OCI-M1 (cell line): ENCODE measurements at regions not wholly inside any gene's neighbourhood (a gene's known extent, or its start where the extent isn't known, plus 50 kb on each side); places are given as distances from the start of the nearest gene placed in this dataset.
"Not testable (repeated sequence)": the region's sequence is repeated elsewhere in the genome, so short reads cannot be mapped to it uniquely, and the experiment has no call there.

Experiments used
- DNase-seq: peaks from one replicate; lab custom pipeline; 2025; lab: John Stamatoyannopoulos, UW

- DNase-seq: no peak
These were observed 108.0 kb upstream of the MTAP start for GRCh38 chr9:21694424-21694823.

GRCh38 chr9:21695443-21695842 is 107.0 kb upstream of the MTAP start:
- DNase-seq: no peak

- DNase-seq: no peak
These were observed 106.5 kb upstream of the MTAP start for GRCh38 chr9:21695874-21696341.

GRCh38 chr9:21696411-21696871 is 106.0 kb upstream of the MTAP start:
- DNase-seq: no peak

- DNase-seq: no peak
These were observed 94.2 kb upstream of the MTAP start for GRCh38 chr9:21708260-21708711.

- no peak for DNase-seq
These were observed 93.6 kb upstream of the MTAP start for GRCh38 chr9:21708856-21709255.

- peak; percentile 75 for DNase-seq
These were observed 92.9 kb upstream of the MTAP start for GRCh38 chr9:21709464-21710058.

- no peak for DNase-seq
These were observed 91.8 kb upstream of the MTAP start for GRCh38 chr9:21710548-21711191.

- DNase-seq: no peak
These were observed 90.9 kb upstream of the MTAP start for GRCh38 chr9:21711504-21711903.

GRCh38 chr9:21715408-21715807 is 87.0 kb upstream of the MTAP start:
- peak; percentile 2 for DNase-seq

- no peak for DNase-seq
These were observed 81.7 kb upstream of the MTAP start for GRCh38 chr9:21720758-21721157.

- DNase-seq: not testable (repeated sequence)
These were observed 75.0 kb upstream of the MTAP start for GRCh38 chr9:21727411-21727810.

- no peak for DNase-seq
These were observed 73.7 kb upstream of the MTAP start for GRCh38 chr9:21728781-21729180.

GRCh38 chr9:21729648-21730047 is 72.8 kb upstream of the MTAP start:
- no peak for DNase-seq

GRCh38 chr9:21730899-21731298 is 71.5 kb upstream of the MTAP start:
- no peak for DNase-seq

GRCh38 chr9:21741151-21741550 is 61.3 kb upstream of the MTAP start:
- DNase-seq: no peak

- no peak for DNase-seq
These were observed 58.1 kb upstream of the MTAP start for GRCh38 chr9:21744320-21744719.

GRCh38 chr9:21744841-21745240 is 57.6 kb upstream of the MTAP start:
- DNase-seq: no peak

- no peak for DNase-seq
These were observed 55.9 kb upstream of the MTAP start for GRCh38 chr9:21746550-21746949.

GRCh38 chr9:21747175-21747574 is 55.3 kb upstream of the MTAP start:
- no peak for DNase-seq

GRCh38 chr9:21750021-21750735 is 52.3 kb upstream of the MTAP start:
- DNase-seq: peak; percentile 4

- no peak for DNase-seq
These were observed 50.4 kb upstream of the MTAP start for GRCh38 chr9:21751998-21752397.
